GM21786 (cell line): ENCODE measurements at regions not wholly inside any gene's neighbourhood (a gene's known extent, or its start where the extent isn't known, plus 50 kb on each side); places are given as distances from the start of the nearest gene placed in this dataset.

Source experiments
- ATAC-seq: cut with Tn5 transposase; IDR thresholded peaks from one replicate; pipeline ENCODE4 v1.9.1; 2021; ENCODE audit not compliant: unreplicated experiment

- no peak for ATAC-seq
Measured at GRCh38 chr6:14722704-14723103, 523.2 kb upstream of the JARID2 start.

- ATAC-seq, result no peak
Measured at GRCh38 chr6:14723535-14724086, 522.3 kb upstream of the JARID2 start.

GRCh38 chr6:14724549-14724948 is 521.3 kb upstream of the JARID2 start:
- ATAC-seq, result no peak

- ATAC-seq, result no peak
Measured at GRCh38 chr6:14726816-14727493, 518.9 kb upstream of the JARID2 start.

GRCh38 chr6:14727494-14728395 is 518.1 kb upstream of the JARID2 start:
- ATAC-seq, result no peak

- ATAC-seq, result no peak
Measured at GRCh38 chr6:14728396-14729024, 517.4 kb upstream of the JARID2 start.

DNA sequence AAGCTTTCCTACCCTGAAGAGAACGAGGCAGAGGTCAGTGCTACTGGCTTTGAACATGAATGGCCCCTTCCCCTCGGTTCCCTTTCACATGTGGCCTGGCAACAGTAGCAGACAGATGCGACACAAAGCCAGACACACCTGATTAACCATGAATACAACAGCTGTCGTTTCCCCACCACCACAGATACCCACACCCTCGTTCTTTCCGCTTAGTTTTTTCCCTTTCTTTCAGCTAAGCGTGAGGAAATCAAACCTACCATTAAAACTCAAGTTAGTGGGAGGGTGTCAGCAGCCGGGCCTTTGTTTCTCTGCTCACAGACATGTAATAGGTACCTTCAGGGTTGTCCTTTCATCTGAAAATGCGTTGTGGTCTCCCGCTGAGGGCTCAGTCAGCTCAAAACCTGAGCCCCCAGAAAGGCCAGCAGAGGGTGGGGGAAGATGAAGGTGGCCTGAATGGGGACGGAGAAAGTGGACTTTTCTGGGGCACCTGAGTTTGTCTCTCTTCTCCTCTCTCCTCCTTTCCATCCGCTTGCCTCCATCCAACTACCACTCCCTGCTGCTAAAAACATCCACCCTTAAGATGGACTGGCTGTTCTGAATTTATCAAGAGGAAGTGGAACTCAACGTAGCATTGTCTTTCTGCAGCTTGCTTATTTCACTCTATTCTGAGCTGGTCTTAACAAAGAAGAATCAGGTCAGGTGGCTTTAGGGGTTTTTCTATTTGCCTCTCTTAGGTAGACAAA is 516.6 kb upstream of the JARID2 start:
- peak; percentile 52 for ATAC-seq

GRCh38 chr6:14730654-14731053 is 515.2 kb upstream of the JARID2 start:
- no peak for ATAC-seq

DNA sequence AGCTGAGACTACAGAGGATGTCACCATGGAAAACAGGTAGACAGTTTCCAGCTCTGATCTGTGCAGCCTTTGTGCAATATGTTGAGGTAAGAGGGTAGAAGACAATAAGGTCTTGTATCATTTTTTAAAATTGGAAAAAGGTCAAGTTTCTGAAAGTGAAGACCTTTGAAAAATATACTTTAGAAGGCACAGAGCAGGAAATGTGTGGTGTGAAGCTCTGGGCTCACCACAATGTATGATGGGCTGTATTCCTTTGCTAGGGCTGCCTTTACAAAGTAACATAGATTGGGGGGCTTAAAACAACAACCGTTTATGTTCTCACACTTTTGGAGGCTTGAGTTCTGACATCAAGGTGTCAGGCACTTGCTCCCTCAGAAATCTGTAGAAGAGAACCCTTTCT is 514.3 kb upstream of the JARID2 start:
- no peak for ATAC-seq

DNA sequence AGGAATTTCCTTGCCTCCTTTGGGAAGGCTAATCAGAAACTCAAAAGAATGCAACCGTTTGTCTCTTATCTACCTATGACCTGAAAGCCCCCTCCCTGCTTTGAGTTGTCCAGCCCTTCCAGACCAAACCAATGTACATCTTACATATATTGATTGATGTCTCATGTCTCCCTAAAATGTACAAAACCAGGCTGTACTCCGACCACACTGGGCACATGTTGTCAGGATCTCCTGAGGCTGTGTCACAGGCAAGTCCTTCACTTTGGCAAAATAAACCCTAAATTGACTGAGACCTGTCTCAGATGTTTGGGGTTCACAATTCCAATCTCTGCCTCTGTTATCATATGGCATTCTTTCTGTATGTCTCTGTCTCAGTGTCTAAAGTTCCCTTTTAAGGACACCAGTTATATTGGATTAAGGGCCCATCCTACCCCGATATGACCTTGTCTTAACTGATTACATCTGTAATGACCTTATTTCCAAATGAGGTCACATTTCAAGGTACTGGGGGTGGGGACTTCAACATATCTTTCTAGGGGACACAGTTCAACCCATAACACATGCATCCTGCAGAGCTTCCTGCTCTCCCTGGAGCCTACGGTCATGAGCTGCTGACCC is 513.5 kb upstream of the JARID2 start:
- ATAC-seq, result no peak

GRCh38 chr6:14732844-14733757 is 512.8 kb upstream of the JARID2 start:
- no peak for ATAC-seq

DNA sequence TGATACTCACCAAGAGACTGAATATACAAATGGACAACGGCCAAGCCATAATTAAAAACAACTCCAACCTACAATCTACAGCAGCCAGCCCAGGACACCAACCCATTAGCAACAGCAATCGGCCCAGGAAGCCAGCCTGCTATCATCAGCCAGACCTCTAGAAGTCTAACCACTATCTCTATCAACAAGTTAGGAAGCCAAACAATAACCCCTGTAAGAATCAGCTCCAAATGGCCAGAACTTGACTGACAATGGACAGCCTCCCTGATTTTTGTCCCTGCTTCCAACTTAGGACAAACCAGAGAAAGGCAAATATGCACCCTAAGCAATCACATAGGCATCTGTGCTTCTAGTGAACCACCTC is 511.8 kb upstream of the JARID2 start:
- ATAC-seq, result no peak

GRCh38 chr6:14734416-14735340 is 511.2 kb upstream of the JARID2 start:
- peak; percentile 89 for ATAC-seq

DNA sequence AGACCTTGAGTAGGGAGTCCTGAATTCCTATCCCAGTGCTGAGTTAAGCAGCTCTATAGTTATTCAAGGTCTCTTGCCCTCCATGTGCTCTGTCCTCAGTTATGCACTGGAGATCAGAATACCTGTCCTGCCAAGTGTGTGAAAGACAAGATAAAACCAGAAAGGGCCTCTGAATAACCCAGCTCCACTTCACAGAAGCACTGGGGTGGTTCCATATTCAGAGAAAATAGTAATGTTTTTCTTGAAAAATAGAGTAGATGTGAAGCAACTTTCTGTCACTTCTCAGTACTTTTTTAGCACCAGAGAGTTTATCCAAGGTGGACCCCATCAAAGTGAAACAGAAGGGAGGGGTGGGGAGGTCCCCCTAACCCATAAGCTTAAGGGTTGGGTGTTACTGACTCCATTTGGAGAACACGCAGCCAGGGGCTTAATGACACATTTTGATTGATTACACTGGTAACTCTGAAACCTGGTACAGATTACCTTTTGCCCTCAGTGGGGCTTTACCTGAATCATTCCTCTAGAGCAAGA is 509.8 kb upstream of the JARID2 start:
- ATAC-seq, result no peak

DNA sequence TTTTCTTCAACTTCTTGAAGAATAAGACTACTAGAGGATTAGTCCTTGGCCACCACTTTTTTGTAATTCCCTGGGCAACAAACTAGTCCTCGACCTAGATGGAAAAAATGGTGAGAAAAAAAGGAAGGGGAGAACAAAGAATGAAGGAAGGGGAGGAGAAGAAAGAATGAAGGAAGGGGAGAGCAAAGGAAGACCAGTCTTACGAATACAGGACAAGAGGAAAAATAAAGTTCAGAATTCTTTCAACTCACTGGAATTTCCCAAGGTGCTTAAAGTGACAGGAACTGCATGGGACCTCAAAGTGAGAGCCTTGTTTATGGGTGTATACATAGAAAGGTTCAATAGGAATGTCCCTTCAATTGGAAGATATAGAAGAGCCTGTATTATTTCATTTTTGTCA is 509.3 kb upstream of the JARID2 start:
- no peak for ATAC-seq

DNA sequence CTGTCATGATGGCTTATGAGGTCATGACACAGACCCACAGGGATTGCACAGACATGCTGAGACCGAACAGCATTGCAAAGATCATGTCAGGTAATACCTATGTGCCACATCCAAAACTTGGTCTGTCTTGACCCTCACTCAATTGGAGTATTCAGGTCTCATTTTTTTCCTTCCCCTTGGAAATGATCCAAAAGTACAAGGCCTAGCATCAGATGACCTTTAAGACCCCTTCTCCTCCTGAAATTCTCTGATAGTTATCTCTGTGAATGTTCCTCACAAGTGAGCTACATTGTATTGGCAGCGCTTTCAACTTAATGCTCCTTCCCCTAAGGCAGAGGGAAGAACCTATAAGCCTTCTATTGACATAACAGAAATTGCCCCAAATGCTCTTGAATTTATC is 507.4 kb upstream of the JARID2 start:
- no peak for ATAC-seq

GRCh38 chr6:14738933-14739332 is 506.9 kb upstream of the JARID2 start:
- no peak for ATAC-seq

GRCh38 chr6:14739827-14740226 is 506.0 kb upstream of the JARID2 start:
- ATAC-seq, result no peak
